ENCODE measurements at regions not wholly inside any gene's neighbourhood (a gene's known extent, or its start where the extent isn't known, plus 50 kb on each side); places are given as distances from the start of the nearest gene placed in this dataset.

- peak; percentile 8 for DNase-seq
Measured at GRCh38 chr22:44442186-44442815, 55.7 kb downstream of the RTL6 start.

GRCh38 chr22:44441401-44442185, 56.4 kb downstream of the RTL6 start:
- DNase-seq: peak; percentile 17

- peak; percentile 15 for DNase-seq
Measured at GRCh38 chr22:44440224-44441160, 57.5 kb downstream of the RTL6 start.

- peak; percentile 6 for DNase-seq
Measured at GRCh38 chr22:44439356-44440223, 58.4 kb downstream of the RTL6 start.

GRCh38 chr22:44438481-44439131, 59.4 kb downstream of the RTL6 start:
- peak; percentile 17 for DNase-seq

GRCh38 chr22:44438056-44438455, 60.0 kb downstream of the RTL6 start:
- DNase-seq: peak; percentile 13

- peak; percentile 12 for DNase-seq
Measured at GRCh38 chr22:44437216-44438055, 60.6 kb downstream of the RTL6 start.

GRCh38 chr22:44436736-44437135, 61.3 kb downstream of the RTL6 start:
- no peak for DNase-seq

- no peak for DNase-seq
Measured at GRCh38 chr22:44431256-44431655, 66.8 kb downstream of the RTL6 start.

GRCh38 chr22:44430716-44431115, 67.3 kb downstream of the RTL6 start:
- peak; percentile 7 for DNase-seq

GRCh38 chr22:44429941-44430587, 68.0 kb downstream of the RTL6 start:
- peak; percentile 8 for DNase-seq

- DNase-seq: peak; percentile 5
Measured at GRCh38 chr22:44428941-44429830, 68.8 kb downstream of the RTL6 start.

- peak; percentile 13 for DNase-seq
Measured at GRCh38 chr22:44427611-44428470, 70.2 kb downstream of the RTL6 start.

- no peak for DNase-seq
Measured at GRCh38 chr22:44426981-44427380, 71.1 kb downstream of the RTL6 start.

GRCh38 chr22:44425694-44426045, 72.4 kb downstream of the RTL6 start:
- no peak for DNase-seq

- DNase-seq: peak; percentile 19
Measured at GRCh38 chr22:44424867-44425693, 73.0 kb downstream of the RTL6 start.

- DNase-seq: peak; percentile 15
Measured at GRCh38 chr22:44424359-44424682, 73.7 kb downstream of the RTL6 start.

All from femur (tissue), 1 donor.